ENCODE measurements at regions not wholly inside any gene's neighbourhood (a gene's known extent, or its start where the extent isn't known, plus 50 kb on each side); places are given as distances from the start of the nearest gene placed in this dataset.

GRCh38 chr2:236446521-236446920, 123.1 kb upstream of the ACKR3 start (continued):
- no peak for TF ChIP-seq HBP1 (CRISPR knock-in tag; IDR thresholded peaks at IDR 0.05; ENCODE audit: low read depth)
- no peak for TF ChIP-seq SAFB2 (CRISPR knock-in tag; IDR thresholded peaks at IDR 0.05; ENCODE audit: borderline replicate concordance, low read depth)

DNA sequence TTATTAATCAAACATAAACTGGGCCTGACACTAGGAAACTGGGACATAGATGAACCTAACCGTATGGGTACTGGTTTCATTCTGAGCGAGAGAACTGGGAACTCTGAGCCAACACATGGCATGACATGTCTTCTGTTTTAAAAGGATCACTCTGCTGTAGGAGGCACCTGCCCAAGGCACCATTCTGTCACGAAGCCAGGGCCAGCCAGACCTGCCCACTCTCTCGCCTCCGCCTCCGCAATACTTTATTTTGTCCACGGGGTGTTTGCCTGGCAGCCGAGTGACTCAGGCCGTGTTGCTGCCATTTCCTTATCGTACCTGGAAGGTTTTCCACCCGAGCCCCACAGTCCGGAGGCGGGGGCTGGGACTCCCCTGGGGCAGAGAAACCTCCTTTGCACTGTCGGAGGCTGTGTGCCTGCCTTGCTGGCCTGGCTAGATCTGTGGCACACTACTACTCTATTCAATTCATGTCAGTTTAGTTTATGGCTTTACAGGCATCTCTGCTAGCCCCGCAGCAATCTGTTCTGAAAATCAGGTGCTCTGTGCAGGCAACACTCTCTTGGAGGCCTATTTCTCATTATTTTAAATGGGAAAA, 120.4 kb upstream of the ACKR3 start:
- ATAC-seq: no peak
- intact Hi-C loops (cut with micrococcal nuclease; ENCODE audit: unreplicated experiment): no loop called here
- no peak for TF ChIP-seq BRD4 (CRISPR knock-in tag; IDR thresholded peaks at IDR 0.05)
- TF ChIP-seq ZIK1 (CRISPR knock-in tag; IDR thresholded peaks at IDR 0.05; ENCODE audit: borderline replicate concordance, low read depth): no peak
- TF ChIP-seq, protein P1, sequence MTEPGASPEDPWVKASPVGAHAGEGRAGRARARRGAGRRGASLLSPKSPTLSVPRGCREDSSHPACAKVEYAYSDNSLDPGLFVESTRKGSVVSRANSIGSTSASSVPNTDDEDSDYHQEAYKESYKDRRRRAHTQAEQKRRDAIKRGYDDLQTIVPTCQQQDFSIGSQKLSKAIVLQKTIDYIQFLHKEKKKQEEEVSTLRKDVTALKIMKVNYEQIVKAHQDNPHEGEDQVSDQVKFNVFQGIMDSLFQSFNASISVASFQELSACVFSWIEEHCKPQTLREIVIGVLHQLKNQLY (CRISPR knock-in tag; IDR thresholded peaks at IDR 0.05): no peak
- TF ChIP-seq NFKB2 (CRISPR knock-in tag; IDR thresholded peaks at IDR 0.05; ENCODE audit: borderline replicate concordance): no peak
- TF ChIP-seq, protein P2, sequence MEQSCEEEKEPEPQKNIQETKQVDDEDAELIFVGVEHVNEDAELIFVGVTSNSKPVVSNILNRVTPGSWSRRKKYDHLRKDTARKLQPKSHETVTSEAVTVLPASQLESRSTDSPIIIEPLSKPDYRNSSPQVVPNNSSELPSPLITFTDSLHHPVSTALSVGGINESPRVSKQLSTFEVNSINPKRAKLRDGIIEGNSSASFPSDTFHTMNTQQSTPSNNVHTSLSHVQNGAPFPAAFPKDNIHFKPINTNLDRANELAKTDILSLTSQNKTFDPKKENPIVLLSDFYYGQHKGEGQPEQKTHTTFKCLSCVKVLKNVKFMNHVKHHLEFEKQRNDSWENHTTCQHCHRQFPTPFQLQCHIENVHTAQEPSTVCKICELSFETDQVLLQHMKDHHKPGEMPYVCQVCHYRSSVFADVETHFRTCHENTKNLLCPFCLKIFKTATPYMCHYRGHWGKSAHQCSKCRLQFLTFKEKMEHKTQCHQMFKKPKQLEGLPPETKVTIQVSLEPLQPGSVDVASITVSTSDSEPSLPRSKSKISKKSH (CRISPR knock-in tag; IDR thresholded peaks at IDR 0.05; ENCODE audit: borderline replicate concordance): no peak
- TF ChIP-seq ZBTB26 (CRISPR knock-in tag; IDR thresholded peaks at IDR 0.05; ENCODE audit: borderline replicate concordance): no peak
- TF ChIP-seq TCF7 (IDR thresholded peaks at IDR 0.05; ENCODE audit: low read depth): no peak
- no peak for TF ChIP-seq ZNF264 (CRISPR knock-in tag; IDR thresholded peaks at IDR 0.05)
- TF ChIP-seq ZFP62 (CRISPR knock-in tag; IDR thresholded peaks at IDR 0.05): no peak
- no peak for TF ChIP-seq KMT2B (CRISPR knock-in tag; IDR thresholded peaks at IDR 0.05)
- no peak for TF ChIP-seq ZFP1 (CRISPR knock-in tag; IDR thresholded peaks at IDR 0.05)
- TF ChIP-seq NRL (CRISPR knock-in tag; IDR thresholded peaks at IDR 0.05; ENCODE audit: borderline replicate concordance): no peak
- TF ChIP-seq, protein P3, sequence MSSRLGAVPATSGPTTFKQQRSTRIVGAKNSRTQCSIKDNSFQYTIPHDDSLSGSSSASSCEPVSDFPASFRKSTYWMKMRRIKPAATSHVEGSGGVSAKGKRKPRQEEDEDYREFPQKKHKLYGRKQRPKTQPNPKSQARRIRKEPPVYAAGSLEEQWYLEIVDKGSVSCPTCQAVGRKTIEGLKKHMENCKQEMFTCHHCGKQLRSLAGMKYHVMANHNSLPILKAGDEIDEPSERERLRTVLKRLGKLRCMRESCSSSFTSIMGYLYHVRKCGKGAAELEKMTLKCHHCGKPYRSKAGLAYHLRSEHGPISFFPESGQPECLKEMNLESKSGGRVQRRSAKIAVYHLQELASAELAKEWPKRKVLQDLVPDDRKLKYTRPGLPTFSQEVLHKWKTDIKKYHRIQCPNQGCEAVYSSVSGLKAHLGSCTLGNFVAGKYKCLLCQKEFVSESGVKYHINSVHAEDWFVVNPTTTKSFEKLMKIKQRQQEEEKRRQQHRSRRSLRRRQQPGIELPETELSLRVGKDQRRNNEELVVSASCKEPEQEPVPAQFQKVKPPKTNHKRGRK (CRISPR knock-in tag; IDR thresholded peaks at IDR 0.05): no peak
- no peaks in the 10 kb centered on the region for H3K79me2 ChIP-seq (ENCODE audit: insufficient read depth, low read length)
- no peak overlapping the region for H2AFZ ChIP-seq (ENCODE audit: low read length)
- no peak overlapping the region for H3K4me3 ChIP-seq (replicated peaks in 1 of 3; ENCODE audit: insufficient read depth in 1 of 3, low read depth in 2 of 3, low read length in 3 of 3)
- H3K4me1 ChIP-seq (ENCODE audit: insufficient read depth, low read length): no peaks in the 10 kb centered on the region
- BruUV-seq (replicated peaks): no TSS peak
- POLR2A ChIA-PET: no interaction called here
- no peak for FAIRE-seq
- in situ Hi-C loops (cut with HindIII; ENCODE audit: extremely low pct_ligation_motif_present, low pct_unique_long_range_greater_than_20kb): no loop called here
- H3K4me2 ChIP-seq (ENCODE audit: low read depth, low read length): no peak overlapping the region
- H3K9ac ChIP-seq (ENCODE audit: insufficient read depth, low read depth, low read length): no peak overlapping the region
- no peaks in the 10 kb centered on the region for H4K20me1 ChIP-seq (ENCODE audit: insufficient read depth, low read length)
- H3K36me3 ChIP-seq (replicated peaks in 1 of 2; ENCODE audit: control insufficient read depth in 1 of 2, insufficient read depth in 2 of 2, low read length in 2 of 2): no peaks in the 10 kb centered on the region
- peaks cover 3 to 25% of the 10 kb centered on the region in 2 experiments; a peak in 3 of 5 replicates for H3K27me3 ChIP-seq (ENCODE audit: control insufficient read depth in 1 of 2, insufficient read depth in 2 of 2, low read length in 2 of 2)
- DNase-seq (ENCODE audit: low spot score): no peak
- WGBS (ENCODE audit: low lambda C conversion rate): 50% methylated on average over 15 of the region's 15 CpGs
- H3K27ac ChIP-seq (ENCODE audit: extremely low read length, insufficient read depth, low read length): no peak overlapping the region
- CTCF ChIA-PET (ENCODE audit: low intra/inter-chr PET ratio, low total read pairs): no interaction called here
- H3K9me3 ChIP-seq (ENCODE audit: low read length): no peaks in the 10 kb centered on the region
